HG03159 (cell line): ENCODE measurements at regions not wholly inside any gene's neighbourhood (a gene's known extent, or its start where the extent isn't known, plus 50 kb on each side); places are given as distances from the start of the nearest gene placed in this dataset.
A peak's percentile ranks its signal among the peaks of the same experiment; 100 is the strongest.

ENCODE experiments used
- ATAC-seq: cut with Tn5 transposase; IDR thresholded peaks from one replicate; pipeline ENCODE4 v1.9.1; 2021; ENCODE audit warnings: mild to moderate bottlenecking, moderate library complexity; ENCODE audit not compliant: unreplicated experiment

DNA sequence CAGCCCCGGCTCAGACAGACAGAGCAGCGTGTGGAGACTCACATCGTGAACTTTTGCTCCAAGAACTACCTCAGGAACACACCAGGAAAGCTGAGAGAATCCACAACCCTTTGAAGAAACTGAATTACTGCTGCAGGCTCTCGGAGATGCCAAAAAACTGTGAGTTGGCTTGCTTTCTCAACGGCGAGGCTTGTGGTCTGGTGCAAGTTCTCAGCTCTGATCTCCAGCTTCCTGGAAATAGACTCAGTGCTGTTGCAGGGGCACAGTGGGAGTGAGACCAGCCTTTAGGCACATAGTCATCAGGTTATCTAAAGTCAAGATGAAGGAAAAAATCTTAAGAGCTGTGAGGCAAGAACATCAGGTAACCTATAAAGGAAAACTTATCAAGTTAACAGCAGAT is 273.7 kb upstream of the LRATD1 start:
- no peak for ATAC-seq

DNA sequence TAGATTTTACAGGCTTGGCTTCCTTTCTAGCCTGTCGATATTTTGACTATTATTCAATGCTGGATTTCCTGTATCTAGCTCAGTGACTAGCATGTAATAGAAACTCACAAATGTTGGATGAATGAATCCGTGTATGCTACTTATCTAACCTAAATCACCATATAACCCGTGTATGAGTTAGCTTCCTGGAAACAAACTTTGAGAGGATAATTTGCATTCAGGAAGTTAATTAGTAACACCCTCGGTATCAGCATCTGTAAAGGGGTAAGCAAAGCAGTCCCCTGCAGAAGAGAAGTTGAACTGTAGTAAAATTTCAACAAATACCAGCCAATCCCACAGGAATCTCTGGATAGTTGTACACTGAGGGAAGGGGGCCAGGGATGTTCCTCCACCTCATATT is 269.4 kb upstream of the LRATD1 start:
- peak; percentile 74 for ATAC-seq

DNA sequence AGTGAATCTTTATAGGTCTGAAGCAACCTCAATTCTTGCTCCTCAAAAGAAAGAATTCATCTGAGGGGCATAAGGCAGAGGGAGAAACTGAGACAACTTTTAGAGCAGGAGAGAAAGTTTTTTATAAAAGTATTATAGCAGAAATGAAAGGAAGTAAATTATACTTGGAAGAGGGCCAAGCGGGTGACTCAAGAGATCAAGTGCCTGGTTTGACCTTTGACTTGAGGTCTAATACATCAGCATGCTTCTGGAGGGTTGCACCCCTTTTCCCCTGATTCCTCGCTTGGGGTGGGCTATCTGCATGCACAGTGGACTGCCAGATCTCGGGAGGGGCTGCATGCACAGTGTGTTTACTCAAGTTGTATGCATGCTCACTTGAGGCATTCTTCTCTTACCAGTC is 268.5 kb upstream of the LRATD1 start:
- no peak for ATAC-seq

DNA sequence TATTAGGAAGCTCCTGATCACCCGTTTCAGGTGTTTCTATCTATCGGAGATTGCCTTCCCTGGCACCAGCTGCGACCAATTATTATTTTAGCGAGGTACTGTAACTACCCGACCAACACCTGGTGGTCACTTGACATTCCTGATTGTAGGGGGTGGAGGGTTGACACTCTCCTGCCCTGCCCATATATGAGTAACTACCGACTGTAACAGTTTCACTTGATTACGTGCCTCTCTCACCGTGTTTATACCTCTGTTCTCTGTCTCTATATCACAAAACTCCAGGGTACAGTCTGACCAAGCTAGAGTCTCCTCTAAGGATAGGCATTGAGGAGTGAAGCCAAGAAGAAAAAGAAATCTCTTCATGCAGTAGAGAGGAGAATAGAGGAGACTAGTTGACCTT is 268.0 kb upstream of the LRATD1 start:
- no peak for ATAC-seq

DNA sequence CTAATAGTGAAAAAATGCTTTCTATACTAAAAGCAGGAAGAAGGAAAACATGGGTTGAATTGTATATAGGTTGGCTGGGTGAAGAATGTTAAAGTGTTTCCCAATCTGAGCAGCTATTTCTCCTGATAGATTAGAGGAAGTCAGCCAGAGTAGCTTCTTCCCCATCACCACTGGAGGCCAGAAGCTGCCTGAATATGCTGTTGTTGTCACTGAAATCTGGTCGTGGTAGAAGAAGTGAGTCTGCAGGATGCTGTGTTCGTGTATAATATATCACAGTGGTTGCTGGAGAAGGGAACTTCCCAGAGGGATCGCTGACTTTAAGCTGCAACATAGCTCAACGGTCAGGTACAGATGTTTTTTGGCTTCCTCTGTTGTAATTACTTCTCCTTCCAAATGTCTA is 247.5 kb upstream of the LRATD1 start:
- ATAC-seq, result no peak

DNA sequence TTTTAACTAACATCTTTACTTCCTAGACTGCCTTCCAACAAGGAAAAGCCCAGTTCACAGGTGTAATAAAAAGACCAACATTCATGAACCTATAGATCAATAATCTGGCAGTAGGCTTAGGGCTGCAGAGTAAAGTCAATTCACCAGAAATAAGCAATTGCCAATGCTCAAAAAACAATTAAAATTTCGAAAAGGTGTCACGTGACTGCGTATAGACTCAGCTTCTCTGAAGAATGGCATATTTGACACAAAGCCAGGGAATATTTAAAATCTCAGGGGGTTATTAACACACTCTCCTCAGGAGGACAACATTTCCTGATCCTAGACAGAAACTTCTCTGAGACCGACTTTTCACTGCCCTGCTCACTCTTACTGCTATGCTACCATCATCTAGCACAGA is 245.2 kb upstream of the LRATD1 start:
- no peak for ATAC-seq

DNA sequence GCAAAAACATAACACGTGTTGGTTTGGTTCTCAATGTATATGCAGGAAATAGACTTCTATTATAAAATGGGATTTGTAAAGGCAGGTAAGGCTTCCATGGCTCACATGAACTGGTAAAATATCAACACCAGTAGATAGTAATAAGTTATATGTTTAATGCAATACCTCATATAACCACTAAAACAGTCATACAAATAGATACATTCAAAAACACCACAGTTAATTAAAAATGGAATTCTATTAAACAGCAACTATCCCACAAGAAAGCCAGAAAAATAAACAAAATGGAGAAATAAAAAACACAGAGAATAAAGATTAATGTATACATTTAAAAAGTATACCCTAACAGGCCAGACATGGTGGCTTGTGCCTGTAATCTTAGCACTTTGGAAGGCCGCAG is 243.8 kb upstream of the LRATD1 start:
- no peak for ATAC-seq

DNA sequence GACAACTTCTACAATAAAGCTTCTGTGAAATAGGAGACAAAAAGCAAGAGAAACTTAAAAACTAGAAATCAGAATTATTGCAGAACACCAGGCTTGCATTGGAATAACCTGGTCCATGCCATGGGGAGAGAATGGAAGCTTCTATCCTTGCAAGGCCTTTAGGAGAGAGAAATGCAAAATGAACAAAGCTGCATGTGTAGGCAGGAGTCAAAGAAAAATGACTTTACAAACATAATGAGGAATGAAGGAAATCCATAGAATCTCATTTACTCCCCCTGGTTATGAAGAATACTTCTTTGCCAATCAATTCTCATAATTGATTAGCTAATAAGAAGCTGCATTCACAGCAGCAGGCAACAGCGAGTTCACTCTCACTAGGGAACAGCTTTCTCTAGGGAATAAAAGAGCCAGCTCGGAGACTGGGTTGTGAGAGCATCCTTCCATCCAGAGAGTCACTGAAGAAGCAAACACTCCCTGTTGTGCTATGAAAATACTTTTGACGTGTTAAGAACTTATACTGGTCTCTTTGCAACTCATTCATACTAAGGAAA is 235.9 kb upstream of the LRATD1 start:
- ATAC-seq, result no peak

DNA sequence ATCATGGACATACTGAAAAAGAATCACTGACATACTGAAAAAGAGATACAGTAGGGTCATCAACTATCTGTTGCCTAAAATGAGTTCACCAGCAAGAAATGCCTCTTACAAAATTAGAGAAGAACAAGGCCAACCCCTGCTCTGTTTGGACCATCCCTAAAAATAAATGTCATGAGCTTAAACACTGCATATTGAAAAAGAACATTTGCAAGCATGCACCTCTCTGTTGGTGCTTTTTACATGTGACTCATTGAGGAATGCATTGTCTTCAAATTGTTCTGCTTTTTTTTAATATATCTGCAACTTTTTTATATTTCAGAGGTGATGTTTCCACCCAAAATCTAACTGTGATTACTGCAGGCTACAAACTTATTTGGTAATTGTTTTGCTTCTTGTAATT is 233.9 kb upstream of the LRATD1 start:
- ATAC-seq, result no peak

DNA sequence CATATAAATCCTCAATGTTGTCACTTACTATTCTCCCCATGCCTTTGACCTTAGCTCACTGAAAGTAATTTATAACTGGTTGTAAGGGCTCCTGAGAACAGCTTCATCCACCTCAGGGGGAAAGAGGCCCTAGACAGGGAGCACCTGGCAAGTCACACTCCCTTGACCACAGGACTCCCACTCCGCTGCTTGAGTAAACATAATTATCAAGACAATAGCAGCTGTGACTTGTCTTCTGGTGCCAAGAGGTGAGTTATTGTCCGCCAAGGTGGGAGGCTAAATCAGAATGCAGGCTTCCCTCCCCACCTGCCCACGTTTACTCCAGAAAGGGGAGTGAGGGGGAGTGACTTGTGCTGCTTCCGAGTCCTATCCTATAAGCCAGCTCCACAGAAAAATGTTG is 230.6 kb upstream of the LRATD1 start:
- no peak for ATAC-seq

DNA sequence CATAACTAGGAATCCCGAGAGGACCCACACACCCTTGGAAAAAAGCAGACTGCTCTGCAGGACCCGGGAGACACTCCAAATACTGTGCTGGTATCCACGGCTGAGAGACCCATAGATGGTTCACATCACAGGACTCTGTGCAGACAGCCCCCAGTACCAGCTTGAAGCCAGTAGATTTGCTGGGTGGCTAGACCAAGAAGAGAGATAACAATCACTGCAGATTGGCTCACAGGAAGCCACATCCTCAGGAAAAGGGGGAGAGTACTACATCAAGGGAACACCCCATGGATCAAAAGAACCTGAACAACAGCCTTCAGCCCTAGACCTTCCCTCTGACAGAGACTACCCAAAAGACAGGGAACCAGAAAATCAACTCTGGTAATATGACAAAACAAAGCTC is 223.8 kb upstream of the LRATD1 start:
- no peak for ATAC-seq

DNA sequence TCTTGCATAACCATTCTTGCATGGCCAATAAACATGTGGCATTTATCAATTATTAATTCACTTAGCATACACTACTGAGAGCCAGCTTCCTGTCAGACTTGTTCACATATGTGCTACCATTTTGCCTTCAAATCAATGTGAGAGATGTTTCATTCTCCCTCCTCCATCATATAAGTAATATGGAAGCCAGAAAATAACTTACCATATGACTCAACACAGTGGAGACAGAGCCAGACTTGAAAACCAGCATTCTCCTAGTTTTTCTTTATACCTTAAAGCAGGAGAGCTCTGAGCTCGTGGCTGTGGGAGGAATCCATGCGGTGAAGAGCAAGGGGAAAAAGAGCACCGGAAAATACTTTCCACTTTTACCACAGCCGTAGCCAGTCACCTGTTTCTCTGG is 215.0 kb upstream of the LRATD1 start:
- no peak for ATAC-seq

DNA sequence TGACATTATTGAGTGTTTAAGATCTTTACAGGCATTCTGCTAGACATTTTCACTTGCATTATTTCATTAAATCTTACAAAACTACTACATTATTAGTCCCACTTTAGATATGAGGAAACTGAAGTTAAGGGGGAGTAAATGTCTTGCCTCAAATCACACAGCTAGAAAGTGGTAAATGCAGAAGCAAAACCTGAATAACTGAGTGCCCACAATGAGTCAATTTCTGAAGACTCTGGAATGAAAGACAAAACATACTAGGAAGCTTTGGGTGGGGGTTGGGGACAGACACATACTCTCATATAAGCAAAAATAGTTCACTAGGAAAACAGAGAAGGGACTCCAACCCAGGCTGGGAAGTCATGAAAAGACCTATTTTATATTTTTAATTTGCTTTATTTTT is 214.4 kb upstream of the LRATD1 start:
- ATAC-seq, result peak; percentile 36

DNA sequence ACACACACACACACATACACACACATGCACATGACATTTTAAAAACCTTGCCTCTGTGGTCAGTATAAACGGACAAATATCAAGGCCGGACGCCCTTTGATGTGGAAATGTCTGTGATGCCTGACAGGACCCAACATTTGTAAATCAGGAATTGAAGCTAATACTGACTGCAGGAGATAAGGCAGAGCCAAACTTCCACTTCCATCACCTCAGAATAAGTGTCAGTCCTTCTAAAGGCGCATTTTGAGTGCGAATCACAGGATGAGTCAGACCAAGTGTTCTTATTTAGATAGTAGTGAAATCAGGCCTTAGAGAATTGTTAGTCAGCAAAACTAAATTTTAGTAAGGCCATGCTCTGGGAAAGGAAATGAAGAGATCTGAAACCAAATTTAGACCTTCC is 211.7 kb upstream of the LRATD1 start:
- peak; percentile 31 for ATAC-seq

DNA sequence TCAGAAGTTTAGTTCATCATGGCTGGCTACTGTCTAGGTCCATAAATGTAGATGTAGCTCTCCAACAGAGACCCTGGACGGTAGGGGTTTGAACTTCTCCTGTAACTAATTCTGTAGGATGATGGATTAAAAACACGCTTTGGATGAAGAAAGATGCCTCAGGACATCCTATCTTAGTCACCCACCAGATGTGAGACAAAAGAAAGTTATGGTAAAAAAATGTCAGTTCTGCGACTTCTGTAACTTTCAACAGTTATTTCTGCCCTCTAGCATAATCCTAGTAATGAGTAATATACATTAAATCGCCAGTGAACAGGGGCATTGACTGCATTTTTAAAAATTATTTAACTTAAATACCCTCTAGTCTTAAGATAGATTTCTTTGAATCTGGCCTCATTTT is 210.1 kb upstream of the LRATD1 start:
- no peak for ATAC-seq

DNA sequence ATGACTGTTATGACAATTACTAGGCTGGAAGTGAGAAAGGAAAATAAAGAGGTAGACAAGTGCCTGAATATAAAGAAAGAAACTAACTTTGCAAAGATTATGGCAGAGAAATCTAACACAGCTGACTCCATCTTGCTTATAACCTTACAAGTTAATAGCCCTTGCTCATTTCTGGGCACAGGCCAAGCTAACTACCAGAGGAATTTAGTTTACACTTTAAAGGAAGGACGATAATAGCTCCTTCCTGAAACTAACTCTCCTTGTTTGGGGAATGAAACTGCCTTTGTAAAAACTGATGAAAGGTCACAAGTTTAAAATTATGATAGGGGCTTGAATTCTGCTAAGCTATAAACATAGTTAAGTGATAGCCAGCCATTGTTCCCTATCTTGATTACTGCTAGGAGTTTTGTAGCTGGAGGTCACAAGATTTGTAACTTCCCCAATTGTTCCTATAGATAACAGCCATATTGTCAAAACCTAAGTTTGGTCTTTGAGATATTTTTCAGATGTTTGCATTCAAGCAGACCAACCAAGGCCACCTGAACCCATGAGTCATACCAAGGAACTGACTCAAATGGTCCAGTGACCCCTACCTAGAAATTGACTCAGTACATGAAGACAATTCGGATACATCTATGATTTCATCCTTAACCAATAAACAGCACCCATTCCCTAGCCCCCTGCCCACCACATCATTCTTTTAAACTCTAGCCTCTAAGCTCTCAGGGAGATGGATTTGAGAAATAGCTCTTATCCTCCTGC is 209.2 kb upstream of the LRATD1 start:
- no peak for ATAC-seq

DNA sequence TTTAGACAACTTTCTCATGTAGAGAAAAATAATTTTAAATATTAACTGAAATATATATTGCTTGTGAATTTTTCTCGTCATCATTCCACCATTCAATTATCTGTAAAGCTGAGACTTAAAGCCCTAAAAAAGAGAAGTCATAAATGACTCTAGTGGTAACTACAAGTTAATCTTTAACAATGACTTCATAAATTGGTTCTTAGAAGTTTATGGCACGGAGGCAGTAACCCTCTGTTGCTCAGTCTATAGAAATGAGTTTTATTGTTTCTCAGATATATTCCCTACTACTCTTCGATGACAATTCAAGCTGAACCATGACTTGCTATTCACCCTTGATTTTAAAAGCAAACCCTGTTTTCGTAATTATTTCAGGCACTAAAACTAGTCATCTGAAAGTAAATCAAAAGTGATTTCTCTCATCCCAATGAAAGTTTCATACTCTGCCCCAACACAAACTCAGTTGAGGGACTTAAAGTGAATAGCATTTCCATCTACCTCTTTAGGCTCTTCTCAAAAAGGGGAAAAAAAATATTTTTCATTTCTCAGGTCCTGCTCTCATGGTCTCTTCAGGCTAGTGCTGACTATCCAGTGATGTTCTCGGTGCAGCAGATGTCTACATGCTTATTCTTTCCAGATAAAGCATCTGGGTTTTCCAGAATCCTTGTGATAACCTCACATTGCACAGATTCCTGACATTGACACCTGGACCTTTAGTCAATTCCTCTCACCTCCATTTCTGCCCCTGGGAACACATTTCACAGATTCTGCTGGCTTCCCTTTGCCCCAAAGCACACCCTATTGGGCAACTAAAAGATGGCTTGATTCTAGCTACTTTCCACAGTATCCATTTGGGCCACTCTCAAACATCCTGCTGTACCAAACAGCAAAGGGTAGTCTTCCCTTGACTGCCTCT is 207.8 kb upstream of the LRATD1 start:
- ATAC-seq, result peak; percentile 79

DNA sequence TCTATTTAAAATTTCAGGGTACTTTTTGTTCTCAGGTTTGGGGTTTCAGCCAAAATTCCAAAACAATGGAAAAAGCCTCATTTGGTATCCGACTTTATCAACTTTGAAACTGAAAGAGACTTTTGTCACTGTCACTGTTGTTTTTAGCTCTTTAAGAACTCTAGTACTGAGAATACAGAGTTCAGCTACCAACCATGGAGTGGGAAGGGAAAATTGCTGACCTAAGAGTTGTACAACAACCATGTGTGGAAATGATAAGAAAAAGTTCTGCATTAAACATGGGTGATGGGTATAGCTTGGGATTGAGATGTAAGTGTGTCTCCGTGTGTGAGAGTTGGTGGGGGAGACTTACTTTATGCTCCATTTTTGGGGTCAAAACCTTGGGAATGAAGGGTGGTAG is 206.6 kb upstream of the LRATD1 start:
- ATAC-seq, result no peak

DNA sequence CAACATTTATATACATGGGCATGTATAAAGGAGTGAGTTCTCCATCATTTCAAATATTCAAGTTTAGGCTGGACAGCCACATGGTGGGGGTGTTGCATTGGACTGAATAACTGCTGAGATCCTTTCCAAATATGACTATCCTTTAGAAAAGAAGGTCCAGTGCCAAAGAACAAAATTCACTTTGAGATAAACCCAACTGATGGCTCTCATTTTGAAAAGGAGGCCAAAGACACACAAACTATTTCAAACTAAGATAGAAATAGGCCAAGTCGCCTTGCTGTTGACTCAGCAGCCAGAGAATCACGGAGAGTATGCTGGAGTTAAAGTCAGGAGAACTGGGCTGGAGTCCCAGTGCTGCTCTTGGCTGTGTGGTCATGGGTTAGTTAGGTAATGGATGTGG is 204.5 kb upstream of the LRATD1 start:
- no peak for ATAC-seq

DNA sequence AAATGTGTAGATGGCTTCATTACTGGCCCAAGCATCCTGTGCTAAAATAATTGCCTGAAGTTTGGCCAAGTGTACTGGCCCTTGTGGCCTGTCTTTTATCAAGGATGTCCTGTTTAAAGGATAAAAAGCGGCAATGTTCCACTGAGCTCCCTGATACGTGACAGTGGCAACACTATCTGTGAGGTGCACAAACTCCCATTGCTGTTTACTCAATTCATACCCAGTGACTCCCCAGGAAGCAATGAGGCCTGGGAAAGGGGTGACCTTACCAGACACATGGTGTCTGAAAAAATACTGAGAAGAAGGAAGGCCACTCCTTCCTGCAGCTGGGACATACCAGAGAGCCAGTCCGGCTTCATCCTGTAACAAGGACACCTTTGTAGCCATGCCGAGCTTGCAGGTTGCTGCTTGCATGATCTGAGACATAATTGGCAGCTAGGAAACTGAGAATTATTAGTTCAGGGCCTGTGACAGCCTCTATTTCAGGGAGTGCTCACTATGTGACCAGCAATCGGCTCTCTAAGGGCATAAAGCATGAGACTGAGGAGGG is 198.5 kb upstream of the LRATD1 start:
- ATAC-seq, result no peak

DNA sequence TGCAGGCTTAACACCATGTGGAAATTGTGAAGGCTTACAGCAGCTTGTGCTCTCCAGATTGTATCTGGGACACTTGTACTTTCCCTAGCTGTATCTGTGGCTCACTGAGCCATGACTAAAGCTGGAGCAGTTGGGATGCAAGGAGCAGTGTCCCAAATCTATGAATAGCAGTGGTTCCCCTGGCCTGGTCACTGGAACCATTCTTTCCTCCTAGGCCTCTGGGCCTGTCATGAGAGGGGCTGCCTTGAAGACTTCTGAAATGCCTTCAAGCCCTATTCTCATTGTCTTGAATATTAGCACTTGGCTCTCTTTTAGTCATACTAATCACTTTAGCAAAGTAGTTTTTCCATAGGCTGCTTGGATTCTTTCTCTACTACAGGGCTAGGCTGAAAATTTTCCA is 186.8 kb upstream of the LRATD1 start:
- ATAC-seq, result no peak

DNA sequence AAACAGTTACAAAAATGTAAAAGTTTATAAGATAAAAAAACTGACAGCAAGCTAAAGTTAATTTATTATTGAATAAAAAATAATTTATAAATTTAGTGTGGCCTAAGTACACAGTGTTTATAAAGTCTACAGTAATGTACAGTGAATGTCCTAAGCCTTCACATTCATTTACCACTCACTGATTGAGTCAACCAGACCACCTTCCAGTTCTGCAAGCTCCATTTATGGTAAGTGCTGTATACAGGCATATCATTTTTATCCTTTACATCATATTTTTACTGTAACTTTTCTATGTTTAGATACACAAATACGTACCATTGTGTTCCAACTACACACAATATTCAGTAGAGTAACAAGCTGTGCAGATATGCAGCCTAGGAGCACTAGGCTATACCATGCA is 184.2 kb upstream of the LRATD1 start:
- ATAC-seq, result no peak
